AG10803 (cell line): ENCODE measurements at regions not wholly inside any gene's neighbourhood (a gene's known extent, or its start where the extent isn't known, plus 50 kb on each side); places are given as distances from the start of the nearest gene placed in this dataset.

Source experiments
- DNase-seq: peaks from one replicate; pipeline ENCODE4 v3.0.0; 2010; ENCODE audit warnings: low read depth
- H3K4me3 ChIP-seq: 2 replicates; pipeline ENCODE4 v1.5.1; 2011; ENCODE audit warnings: mild to moderate bottlenecking, low read length, control low read depth
- TF ChIP-seq, protein P1 (sequence below): conservative IDR thresholded peaks from 2 replicates; pipeline ENCODE4 v1.5.1; 2011; ENCODE audit warnings: mild to moderate bottlenecking, low read length, control low read depth, inconsistent platforms

DNA sequence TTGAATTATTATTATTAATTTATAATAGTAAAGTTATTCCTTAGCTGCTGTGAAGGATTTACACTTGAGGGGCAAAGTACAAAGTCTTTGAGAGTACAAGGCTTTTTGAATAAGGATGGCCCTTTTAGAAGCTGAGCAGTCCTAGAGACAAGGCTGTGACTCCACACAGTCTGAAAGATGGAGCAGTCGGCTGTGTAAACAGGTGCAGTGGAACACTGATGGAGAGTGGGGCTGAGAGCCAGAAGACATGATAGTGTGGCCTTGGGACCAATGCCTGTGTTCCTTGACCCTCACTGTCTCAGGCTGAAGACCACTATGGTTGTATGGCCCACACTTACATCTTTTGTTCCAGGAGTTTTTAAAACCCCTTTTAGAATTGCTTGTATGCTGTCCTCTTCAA, 311.2 kb upstream of the PHF14 start:
- TF ChIP-seq, protein P1, sequence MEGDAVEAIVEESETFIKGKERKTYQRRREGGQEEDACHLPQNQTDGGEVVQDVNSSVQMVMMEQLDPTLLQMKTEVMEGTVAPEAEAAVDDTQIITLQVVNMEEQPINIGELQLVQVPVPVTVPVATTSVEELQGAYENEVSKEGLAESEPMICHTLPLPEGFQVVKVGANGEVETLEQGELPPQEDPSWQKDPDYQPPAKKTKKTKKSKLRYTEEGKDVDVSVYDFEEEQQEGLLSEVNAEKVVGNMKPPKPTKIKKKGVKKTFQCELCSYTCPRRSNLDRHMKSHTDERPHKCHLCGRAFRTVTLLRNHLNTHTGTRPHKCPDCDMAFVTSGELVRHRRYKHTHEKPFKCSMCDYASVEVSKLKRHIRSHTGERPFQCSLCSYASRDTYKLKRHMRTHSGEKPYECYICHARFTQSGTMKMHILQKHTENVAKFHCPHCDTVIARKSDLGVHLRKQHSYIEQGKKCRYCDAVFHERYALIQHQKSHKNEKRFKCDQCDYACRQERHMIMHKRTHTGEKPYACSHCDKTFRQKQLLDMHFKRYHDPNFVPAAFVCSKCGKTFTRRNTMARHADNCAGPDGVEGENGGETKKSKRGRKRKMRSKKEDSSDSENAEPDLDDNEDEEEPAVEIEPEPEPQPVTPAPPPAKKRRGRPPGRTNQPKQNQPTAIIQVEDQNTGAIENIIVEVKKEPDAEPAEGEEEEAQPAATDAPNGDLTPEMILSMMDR = no peak
- no peak overlapping the region for H3K4me3 ChIP-seq
- DNase-seq = no peak

DNA sequence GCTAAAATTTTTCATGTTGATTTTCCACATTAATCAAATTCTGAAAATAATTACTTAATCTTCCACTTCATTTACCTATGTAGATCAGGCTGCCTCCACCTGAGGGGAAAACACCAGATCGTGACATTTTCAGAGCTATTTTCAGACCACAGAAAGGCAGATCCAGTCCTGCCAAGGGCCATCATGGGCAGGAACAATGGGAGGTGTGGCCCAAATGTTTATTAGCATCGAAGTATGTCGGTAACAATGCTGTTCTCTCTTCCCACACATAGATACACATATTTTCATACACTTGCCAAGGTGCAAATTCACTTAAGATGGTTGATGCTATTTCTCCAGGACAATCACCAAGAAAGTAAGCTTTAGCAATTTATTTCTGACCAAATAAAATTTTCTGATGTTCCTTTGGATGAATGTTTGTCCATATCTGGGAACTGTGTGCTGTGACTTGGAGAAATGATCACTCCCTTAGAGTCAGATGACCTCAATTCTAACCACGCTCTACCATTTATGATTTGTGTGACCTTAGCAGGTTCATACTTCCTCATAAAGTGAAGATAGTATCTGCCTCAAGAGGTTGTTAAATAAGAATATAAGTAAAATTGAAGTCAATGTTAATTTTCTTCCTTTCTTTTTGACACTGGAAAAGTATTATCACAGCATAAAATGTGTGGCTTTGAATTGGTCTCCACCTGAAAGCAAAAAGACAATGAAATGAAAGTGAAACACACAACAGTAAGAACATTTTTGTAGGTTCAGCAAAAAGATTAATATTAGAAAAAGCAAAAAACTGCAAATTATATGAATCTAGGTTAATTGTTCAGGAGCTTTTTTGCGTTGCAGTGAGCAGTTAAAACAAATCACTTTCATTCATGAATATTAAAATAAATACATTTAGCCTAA, 310.4 kb upstream of the PHF14 start:
- no peak overlapping the region for H3K4me3 ChIP-seq
- TF ChIP-seq, protein P1 = no peak
- DNase-seq = no peak

DNA sequence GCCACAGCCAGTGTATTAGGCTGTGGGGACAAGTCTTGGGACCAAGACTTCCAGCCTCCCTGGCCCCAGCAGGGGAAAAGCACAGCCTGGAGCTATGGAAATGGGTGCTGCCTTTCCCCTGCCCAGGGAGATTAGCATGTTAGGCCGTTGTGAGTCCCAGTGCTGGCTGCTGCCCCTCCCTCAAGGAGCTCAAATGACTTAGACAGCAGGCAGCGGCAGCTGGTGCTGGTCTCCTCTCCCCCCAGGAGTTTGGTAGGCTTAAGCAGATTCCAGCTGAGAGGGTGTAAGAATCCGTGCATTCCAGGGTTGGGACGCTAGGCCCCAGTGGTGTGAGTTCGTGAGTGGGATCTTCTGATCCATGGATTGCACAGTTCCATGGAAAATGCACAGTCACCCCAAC, 301.5 kb upstream of the PHF14 start:
- TF ChIP-seq, protein P1 = no peak
- DNase-seq = no peak

DNA sequence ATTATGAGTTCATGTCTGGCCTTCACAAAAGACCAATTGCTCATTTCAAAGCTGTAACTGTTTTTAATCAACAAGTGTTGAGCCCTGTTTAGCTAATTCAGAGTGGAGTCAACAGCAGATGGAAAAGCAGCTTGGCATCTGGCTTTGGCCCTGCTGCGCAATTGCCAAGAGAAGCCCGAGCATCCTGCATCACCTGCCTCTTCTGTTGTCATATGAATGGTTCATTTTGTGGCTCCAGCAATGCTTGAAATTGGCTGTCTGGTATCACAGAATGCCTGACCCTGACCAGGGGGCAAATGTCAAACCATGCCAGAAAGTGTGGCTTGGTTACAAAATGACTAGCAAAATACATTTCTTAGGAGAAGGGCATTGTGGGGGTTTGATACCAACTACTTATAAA, 296.5 kb upstream of the PHF14 start:
- no peak for DNase-seq
- TF ChIP-seq, protein P1 = no peak
- no peak overlapping the region for H3K4me3 ChIP-seq

More for the DNA sequence above, 301.5 kb upstream of the PHF14 start:
- no peak overlapping the region for H3K4me3 ChIP-seq

DNA sequence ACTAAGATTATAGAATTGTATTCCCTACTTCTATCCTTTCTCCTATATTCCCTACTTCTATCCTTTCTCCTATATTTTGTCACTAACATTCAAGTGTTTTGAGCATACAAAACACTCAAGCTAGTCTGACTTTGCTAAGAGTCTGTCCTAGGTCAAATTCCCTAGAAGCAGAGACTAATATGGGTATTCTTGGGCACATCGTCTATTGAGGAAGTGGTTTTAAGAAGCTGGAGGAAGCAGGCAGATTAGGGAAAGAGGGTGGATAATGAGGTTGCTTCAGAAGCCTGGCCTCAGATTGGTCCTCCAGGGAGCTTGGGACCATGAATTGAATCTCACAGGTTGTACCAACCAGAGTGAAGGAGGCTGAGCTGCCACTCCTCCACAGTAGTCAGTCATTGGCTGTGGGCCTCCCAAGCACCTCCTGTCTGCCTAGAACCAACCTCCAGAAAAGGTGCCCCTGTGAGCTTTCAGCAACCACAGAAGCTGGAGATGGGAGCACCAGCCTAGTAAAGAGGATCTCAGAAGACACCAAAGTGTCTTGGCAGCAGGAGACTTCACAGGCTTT, 295.9 kb upstream of the PHF14 start:
- TF ChIP-seq, protein P1 = no peak
- no peak overlapping the region for H3K4me3 ChIP-seq
- no peak for DNase-seq

DNA sequence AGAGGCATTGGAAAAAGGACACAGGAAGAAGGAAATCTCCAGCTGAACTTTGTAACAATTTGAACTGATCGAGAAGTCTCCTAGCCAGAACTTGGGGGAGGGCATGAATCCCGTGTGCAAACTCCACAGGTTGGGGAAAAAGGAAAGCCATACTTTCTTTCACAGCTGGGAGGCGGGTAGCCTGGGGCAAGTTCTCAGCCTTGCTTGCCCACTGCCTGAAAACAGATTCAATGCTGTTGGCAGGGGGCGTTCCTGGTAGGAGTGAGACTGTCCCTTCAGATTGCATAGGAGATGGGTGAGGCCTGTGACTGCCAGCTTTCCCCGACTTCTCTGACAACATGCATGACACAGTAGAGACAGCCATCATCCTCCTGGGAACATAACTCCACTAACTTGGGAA, 289.1 kb upstream of the PHF14 start:
- no peak for DNase-seq
- H3K4me3 ChIP-seq = no peak overlapping the region
- TF ChIP-seq, protein P1 = no peak

DNA sequence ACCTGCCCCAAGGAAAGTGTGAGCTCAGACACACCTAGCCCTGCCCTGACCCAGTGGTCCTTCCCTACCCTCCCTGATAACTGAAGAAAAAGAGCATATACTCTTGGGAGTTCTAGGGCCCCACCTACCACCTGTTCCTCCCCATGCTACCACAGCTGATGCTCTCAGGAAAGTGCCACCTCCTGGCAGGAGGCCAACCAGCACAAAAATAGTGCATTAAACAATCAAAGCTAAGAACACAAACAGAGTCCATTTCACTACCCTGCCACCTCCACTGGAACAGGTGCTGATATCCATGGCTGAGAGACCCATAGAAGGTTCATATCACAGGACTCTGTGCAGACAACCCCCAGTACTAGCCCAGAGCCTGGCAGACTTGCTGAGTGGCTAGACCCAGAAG, 288.6 kb upstream of the PHF14 start:
- no peak for DNase-seq

More for the DNA sequence above, 288.6 kb upstream of the PHF14 start:
- TF ChIP-seq, protein P1 = no peak
- H3K4me3 ChIP-seq = no peak overlapping the region
